HG02885 (cell line): ENCODE measurements at regions not wholly inside any gene's neighbourhood (a gene's known extent, or its start where the extent isn't known, plus 50 kb on each side); places are given as distances from the start of the nearest gene placed in this dataset.

Experiments
- ATAC-seq: cut with Tn5 transposase; IDR thresholded peaks from one replicate; pipeline ENCODE4 v1.9.1; 2021; ENCODE audit warnings: mild to moderate bottlenecking; ENCODE audit not compliant: unreplicated experiment, poor library complexity

DNA sequence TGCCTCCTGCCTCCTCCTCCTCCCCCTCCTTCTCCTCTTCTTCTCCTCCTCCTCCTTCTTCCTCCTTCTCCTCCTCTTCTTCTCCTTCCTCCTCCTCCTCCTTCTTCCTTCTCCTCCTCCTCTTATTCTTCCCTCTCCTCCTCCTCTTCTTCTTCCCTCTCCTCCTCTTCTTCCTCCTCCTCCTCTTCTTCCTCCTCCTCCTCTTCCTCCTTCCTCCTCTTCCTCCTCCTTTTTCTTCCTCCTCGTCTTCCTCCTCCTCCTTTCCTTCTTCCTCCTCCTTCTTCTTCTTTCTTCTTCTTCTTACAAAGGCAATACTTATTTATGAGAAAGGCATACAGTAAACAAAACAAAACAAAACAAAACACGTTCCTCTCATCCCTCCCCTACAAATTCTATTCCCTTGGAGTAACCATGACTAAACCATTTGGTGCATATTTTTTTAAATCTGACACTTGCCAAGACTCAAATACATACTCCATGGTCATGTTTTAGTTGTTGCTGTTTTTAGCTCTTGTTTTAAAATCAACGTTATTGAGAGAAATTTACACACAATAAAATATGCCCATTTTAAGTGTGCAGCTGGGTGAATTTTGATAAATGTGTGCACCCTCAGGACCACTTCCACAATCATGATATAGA, 135.6 kb downstream of the FOXD1 start:
- ATAC-seq: no peak

DNA sequence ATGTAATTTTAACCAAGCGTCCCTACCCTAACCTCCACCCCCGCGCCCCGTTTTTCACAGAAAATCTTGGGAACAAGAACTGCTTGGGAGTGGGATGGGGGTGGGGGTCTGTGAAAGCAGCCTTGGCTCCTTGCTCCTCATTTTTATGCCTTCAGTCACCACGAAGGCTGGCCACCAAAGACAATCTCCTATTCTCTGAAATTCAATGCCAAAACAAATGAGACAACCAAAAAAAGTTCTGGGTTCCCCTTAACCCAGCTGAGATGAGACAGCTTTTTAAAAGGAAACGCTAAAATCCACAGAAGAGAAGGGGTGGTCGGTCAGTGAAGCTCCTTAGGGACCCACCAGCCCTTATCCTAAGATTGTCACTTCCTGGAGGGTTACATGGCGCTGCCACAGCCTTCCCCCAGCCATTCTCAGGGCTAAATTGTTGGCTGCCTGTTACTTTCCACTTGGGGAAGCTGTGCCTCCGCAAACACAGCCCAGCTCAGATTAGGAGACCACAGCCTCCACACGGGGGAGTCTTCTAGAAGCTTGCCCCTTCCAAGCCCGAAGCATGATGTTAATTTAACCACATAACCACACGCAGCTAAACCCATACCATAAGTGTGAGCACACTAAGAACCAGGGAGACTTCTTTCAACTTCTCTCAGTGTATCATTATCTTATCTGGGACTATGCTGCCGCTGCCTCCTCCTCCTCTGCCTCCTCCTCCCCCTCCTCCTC, 136.3 kb downstream of the FOXD1 start:
- no peak for ATAC-seq

DNA sequence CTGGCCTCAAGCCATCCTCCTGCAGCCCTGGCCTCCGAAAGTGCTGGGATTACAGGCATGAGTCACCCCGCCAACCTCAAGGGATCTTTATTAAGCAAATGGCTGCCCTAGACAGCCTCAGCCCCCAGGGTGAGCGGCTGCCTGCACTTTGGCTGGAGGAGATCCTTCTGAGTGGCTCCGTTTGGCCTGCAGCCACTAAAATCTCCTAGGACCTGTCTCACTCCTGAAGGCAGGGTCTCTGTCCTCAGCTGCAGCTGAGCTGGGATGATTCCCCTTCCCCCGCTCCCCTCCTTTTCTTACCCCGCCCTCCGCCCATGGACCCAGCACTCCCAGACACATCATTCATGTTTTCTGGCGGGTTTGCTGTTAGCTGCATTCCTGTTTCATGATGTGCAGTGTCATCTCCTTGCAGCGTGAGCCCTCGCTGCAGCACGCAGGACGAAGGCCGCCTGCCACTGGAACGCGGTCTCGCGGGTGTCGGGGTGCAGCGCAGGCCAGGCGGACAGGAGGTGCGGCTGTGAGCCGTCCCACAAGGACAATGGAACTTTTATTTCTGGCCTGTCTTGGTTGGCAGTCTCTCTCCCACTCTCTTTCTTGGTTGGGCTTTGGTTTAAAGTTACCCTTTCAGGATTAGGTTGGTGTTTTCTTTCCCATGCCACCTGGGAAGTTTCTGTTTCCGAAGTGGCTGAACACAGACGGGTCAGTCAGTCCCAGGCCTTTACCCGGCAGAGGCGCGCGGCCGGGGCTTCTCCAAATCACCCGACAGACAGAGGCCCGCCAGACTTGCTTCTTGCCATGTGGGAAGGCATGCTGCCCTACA, 137.1 kb downstream of the FOXD1 start:
- no peak for ATAC-seq

DNA sequence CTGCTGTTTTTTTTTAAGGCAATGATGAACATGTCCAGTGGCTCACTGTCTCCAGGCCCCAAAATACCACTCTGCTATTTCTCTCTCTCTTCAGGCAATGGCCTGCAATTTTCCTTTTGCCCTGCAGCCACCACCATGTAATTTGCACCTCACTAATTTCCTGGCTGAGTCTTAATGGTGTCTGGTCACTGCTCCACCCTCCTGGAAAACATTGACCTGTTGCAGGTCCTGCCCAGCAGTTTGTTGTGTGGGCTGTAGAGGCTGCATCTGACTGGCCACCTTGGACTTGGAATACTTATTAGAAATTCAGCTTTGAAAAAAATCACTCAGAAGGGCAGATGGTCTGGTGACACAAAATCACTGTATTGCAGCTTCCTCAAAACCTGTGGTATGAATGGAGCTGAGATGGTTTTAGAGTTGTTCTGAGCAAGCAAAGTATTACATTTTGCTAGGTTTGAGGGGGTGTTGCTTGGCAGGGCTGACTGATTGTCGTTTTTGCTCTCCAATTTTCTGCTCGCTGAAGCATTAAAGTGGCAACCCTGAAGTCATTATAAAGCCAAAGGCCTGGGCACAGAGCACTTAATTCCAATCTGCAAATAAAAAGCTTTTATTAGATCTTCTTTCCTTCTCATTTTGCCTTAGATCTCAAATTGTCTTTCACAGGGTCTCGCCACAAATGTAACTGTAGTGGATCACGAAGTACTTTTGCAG, 134.8 kb downstream of the TMEM174 start:
- no peak for ATAC-seq

DNA sequence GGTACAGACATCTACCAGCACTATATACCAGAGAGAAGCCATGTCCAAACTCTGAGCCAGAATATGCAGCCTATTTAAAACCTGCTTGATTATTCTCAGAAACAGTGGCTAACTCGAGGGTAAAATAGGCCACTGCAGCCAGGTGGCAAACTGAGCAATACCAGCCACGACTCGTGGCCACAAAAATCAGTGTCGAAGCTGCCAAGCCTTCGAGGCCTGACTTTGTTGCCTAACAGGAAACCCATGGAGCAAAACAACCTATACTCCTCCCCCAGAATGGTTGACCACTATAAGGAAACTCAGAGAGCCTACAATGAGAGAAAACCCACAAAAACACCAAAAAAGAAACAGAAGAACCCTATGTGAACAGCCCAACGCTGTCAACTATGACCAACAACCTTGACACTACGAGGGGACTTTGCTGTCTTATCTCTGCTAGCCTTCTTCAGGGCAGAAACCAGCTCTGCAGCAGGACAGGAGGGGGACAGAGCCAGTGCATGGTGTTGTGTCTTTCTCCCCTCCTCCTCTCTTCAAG, 133.8 kb downstream of the TMEM174 start:
- ATAC-seq: no peak

DNA sequence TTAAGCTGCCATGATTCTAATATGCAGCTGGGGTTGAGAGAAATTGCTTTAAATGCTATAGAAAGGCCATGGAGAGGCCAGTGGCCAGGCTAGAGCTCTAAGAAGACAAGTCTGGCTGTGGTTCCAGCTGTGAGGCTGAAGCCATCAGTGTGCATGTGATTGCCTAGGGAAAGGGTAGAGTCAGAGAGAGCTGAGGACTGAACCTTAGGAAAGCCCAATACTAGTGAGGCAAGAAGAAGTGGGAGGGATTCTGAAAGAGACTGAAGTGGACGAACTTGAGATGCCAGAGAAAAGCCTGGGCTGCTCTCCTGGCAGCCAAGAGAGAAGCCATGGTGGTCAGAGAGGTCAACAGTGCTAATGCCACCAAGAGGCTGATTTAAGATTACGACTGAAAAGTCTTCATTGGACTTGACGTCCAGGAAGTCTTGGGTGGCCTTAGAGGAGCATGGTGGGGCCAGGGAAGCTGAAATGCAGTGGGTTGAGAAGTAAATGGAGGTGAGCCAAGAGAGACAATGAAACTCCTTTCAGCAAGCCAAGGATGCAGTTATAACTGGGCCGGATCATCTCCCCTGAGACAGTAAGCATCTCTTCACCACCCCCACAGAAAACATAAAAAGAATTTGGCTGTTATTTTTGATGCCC, 133.2 kb downstream of the TMEM174 start:
- no peak for ATAC-seq

DNA sequence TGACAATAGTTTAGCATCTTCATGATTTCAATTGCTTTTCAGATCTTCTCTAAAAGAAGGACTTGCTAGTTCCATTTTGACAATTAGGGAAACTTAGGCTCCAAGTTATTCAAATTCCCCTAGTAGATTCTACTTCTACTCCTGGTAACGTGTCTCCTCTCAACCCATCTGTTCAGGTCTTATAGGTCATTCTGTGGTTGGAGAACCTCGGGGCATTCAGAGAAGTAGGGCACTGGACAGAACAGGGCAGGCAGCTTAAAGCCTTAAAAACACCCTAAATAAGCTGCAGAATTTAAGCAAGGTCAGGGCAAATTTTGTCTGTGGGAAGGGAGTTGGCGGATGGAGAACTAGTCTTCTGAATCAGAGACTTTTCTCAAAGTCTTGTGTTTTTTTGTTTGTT, 132.4 kb downstream of the TMEM174 start:
- no peak for ATAC-seq

DNA sequence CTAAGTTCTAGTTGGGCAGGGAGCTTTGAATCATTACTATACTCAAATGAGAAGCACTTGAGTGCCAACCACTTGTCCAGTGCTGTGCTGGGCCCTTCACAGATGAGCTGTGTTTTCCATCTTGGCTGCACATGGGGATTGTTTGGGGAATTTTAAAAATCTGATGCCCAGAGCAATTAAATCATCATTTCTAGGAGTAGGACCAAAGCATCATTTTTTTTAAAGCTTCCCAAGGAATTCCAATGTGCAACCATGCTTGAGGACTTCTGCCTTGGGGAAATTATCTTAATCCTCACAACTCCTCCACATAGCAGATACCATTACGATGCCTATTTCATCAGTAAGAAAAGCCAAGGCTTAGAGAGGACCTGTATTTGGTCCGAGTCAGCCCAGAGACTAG, 131.4 kb downstream of the TMEM174 start:
- ATAC-seq: no peak

DNA sequence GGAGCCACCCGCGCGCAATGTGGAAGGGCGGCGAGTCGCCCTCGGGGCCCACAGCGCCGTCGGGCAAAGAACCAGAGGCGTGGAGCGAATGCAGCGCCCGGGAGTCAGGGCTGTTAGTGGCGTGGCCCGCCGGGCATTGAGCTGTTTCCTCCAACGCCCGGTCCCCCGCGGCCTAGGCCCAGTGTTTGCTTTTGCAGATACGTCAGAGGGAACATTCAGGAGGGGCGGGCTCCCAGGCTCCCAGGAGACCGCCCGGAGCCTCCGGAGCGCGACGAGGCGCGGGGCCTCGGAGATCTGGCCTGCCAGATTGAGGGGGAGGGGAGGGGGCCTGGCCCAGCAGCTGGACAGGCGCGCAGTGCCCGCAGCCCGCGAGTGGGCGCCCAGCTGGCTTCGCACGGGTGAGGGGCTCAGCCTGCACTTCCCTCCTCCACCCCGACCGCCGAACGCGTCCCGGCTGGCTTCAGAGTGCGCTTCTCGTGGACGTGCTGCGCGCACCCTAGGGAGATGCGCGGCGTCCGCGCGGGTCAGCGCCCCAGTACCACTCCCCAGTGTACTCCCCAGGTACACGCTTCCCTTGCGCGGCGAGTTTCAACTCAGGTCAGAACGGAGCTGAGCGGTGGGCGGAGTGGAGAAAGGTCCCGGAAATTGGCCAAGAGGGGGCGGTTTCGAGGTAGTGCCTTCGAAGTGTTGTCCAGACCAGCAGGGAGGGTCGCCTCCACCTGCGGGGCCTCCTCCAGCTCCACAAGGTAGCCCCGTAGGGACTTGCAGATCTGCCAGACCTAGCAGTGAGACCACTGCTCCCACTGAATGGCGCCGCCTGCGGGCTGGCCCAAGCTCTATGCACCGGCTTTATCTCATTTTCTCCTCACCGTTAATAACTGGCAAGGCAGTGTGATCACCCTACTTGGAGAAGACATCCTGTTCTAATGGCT, 130.4 kb downstream of the TMEM174 start:
- no peak for ATAC-seq

DNA sequence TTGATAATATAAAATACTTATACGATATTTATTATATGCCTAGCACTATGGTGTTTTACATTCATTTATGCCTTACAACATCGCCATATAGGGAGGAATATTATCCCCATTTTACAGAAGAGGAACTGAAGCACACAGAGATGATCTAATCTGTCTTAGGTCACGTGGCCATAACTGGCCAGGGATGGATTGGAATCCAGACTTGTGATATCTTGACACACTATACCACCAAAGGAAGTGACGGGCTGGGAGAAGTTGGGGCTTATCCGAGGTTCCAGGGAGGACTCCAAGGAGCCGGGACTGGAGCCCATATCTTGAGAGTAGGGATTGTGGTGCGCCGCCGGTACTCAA, 129.8 kb downstream of the TMEM174 start:
- ATAC-seq: no peak

DNA sequence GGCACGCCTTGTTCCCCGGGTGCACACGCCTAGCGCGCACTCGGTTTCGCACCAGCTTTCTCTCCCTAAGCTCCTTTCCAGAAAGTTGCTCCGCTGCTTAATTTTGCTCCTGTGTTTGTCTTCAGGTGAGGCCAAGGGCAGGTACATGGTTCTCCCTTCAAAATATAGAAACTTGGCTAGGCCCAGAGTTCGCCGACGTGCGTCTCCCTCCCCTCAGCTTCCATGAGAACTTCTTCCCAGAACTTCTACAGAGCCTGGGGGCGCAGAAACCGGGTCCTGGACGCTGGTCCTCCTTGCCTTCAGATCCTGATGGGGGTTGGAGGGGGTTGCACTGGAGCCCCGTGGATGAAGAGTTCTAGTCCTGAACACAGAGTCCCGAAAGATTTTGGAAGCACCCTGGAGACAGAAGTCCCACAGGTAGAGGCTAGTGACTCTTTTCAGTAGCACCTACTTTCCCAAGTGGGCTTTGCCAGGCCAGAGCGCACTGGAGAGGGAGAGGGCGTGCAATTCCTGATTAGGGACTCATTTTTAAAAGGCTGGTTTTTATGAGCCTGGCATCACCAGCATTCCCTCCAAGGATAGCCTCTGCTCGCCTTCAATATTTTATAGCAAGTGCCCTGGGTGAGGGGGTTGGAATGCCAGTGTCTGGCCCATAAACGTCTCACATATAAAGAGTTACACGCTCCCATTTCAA, 128.4 kb downstream of the TMEM174 start:
- no peak for ATAC-seq

DNA sequence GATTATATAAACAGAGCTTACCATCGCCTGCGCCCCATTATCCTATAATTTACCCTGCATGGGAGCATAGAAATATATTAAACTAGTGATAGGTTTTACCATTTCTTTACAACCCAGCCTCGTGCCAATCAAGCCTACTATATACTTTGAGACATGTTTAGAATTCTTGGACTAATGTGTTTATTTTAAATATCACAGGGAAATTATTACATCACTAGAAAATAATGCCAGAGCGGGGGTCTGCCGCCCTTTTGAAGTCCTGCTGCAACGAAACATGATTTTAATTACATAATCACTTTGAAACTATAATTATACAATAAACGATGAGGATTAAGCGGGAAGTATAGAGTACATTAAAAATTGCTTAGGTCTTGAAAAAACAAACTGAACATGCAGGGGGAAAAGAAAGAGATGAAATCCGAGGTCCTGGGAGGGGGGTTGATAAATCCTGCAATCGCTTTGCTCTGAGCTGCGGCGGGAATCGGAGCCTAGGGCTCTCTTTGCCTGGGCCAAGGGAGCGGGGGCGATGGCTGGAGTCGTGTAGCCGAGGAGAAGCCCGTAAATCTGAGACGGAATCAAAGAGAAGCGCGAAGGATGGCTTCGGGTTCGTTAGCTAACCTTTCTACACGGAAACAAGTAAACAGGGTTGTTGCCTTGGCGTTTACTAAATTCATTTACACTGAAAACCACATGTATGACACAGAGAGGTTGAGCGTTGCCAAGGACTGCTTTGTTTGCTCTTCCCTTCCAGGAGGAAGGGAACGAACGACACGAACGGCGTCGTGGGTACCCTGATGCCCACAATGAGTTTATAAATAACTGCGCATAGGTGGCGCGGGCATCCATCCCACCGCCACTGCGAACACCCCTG, 127.6 kb downstream of the TMEM174 start:
- no peak for ATAC-seq

DNA sequence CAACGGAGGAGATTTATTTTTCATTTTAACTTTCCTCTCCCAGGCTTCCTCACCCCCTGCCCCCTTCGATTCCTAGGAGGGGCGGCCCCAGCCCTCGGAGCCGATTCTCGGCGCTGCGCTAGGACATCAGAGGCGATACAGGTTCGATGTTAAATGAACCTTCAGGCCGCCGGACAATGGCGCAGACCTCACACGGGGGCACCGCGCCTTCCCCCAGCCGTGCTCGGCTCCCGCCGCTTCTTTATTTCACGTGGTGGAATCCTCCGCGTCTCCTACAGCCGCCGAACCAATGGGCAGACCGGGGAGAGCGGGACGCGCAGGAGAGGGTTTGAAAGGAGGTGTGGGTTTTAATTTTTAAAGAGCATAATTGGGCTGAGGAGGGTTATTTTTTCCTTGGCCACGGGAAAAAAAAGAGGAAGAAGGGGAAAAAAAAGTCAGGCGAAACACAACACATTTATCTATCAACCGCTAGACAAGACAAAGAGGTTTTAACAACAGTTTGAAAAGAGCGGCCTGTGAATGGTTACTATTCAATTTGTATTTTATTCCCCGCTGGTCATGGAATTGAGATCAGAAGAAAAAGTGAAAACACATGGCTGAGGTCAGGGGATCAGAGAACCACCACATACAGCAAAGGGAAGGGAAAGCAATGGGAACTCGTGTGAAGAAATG, 126.8 kb downstream of the TMEM174 start:
- ATAC-seq: no peak

DNA sequence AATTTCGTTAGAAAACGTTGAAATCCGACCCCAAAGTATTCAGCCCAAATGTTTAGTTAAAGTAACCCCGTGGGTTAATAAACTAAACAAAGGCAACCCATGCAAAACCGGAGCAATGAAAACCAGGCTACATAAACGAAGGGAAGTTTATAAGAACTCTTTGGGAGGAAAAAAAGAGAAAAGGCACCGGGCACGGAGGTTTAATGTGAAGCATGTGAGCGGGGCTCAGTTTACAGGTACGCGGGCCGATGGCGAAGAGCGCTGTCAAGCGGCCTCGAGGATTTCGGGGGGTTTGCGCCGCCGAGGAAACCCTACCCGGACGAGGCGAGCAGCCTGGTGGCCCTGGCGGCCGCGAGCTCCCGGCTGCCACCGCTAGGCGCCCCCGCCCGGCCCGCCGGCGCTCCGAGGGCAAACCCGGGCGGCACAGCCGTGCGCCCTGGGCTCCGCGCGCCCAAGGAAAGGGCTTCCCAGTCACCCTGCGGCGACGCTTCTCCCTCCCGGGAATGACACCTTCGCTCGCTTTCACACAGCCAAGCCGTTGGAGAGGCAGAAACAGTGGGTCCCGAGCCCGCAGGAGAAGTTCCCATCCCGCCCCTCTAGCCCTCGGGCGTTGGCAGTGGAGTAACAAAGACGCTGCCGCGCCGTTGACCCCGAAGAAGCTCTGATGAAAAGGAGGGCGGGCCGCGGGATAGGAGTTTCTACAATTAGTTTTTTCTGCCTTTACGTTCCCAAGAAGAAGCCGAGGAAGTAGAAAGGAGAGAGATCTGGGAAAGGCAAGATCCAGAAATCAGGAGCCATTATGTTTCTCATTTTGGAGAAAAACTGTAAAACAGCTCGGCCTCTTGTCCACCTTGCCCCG, 126.0 kb downstream of the TMEM174 start:
- ATAC-seq: no peak

DNA sequence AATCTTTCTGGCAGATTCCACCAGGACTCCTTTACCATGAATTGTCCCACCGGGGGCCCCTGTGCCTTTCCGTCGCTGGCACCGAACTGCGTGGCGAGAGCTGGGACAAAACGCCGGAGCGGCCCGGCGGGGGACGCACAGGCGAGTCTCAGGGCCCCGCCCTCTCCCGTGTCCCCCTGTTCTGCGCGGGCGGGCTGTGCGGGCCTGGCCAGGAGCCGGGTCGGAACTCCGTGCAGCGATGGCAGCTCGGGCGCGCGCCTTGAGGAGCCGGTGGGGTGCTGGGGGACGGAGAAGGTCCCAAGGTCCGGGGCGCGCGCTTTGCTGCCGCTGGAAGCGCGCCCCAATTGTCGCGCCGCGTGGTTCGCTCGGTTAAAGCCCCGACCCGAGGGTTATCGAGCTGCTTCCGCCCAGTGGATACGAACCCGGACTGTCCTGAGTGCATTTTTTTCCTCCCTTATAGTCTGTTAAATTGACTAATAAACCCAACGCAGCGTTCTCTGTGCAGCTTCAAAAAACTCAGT, 125.3 kb downstream of the TMEM174 start:
- ATAC-seq: no peak

DNA sequence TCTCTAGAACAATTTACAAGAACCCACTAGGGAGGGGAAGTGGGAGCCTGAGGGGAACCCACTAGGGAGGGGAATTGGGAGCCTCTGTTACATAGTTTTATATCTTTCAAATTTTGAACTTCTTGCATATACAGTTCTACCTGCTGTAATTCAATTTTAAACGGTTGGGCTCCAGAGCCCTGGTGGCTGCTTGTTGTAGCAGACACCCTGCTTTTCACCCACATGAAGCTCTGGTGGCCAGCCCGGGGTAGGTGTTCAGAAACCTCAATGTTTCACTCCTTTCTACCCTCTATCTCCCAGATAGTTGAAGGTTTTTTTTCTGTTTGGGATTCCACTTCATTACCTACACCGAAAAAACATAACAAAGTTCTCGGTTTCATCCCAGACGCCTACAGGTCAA, 124.4 kb downstream of the TMEM174 start:
- ATAC-seq: no peak
